ENCODE measurements at regions not wholly inside any gene's neighbourhood (a gene's known extent, or its start where the extent isn't known, plus 50 kb on each side); places are given as distances from the start of the nearest gene placed in this dataset.

DNA sequence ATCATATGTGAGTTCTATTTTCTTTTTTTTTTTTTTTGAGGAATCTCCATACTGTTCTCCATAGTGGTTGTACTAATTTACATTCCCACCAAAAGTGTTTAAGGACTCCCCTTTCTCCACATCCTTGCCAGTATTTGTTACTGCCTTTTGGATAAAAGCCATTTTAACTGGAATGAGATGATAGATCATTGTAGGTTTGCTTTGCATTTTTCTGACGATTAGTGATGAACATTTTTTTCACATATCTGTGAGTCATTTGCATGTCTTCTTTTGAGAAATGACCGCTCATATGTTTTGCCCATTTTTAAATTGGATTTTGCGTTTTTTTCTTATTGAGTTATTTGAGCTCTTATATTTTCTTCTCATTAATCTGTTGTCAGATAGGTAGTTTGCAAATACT is 394.8 kb downstream of the LRFN5 start:
- H3K79me2 ChIP-seq (ENCODE audit: insufficient read depth, low read depth), result no peaks in the 10 kb centered on the region
- no peaks in the 10 kb centered on the region for H3K4me1 ChIP-seq (ENCODE audit: low read depth, poor library complexity, severe bottlenecking)
- H3K27me3 ChIP-seq (ENCODE audit: insufficient read depth, low read depth), result no peaks in the 10 kb centered on the region
- no peak overlapping the region for H3K4me2 ChIP-seq
- no peak overlapping the region for H2AFZ ChIP-seq (ENCODE audit: low read depth)
- TF ChIP-seq, protein P1, sequence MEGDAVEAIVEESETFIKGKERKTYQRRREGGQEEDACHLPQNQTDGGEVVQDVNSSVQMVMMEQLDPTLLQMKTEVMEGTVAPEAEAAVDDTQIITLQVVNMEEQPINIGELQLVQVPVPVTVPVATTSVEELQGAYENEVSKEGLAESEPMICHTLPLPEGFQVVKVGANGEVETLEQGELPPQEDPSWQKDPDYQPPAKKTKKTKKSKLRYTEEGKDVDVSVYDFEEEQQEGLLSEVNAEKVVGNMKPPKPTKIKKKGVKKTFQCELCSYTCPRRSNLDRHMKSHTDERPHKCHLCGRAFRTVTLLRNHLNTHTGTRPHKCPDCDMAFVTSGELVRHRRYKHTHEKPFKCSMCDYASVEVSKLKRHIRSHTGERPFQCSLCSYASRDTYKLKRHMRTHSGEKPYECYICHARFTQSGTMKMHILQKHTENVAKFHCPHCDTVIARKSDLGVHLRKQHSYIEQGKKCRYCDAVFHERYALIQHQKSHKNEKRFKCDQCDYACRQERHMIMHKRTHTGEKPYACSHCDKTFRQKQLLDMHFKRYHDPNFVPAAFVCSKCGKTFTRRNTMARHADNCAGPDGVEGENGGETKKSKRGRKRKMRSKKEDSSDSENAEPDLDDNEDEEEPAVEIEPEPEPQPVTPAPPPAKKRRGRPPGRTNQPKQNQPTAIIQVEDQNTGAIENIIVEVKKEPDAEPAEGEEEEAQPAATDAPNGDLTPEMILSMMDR (conservative IDR thresholded peaks at IDR 0.05; ENCODE audit: low read depth, low read length), result no peak
- no peak overlapping the region for H3K27ac ChIP-seq
- no peak overlapping the region for H3K4me3 ChIP-seq (IDR thresholded peaks at IDR 0.05; ENCODE audit: insufficient read depth, low read depth, low read length)
- no peak overlapping the region for H3K9ac ChIP-seq
- no peaks in the 10 kb centered on the region for H4K20me1 ChIP-seq (ENCODE audit: insufficient read depth)
- no peaks in the 10 kb centered on the region for H3K36me3 ChIP-seq (ENCODE audit: insufficient read depth)

DNA sequence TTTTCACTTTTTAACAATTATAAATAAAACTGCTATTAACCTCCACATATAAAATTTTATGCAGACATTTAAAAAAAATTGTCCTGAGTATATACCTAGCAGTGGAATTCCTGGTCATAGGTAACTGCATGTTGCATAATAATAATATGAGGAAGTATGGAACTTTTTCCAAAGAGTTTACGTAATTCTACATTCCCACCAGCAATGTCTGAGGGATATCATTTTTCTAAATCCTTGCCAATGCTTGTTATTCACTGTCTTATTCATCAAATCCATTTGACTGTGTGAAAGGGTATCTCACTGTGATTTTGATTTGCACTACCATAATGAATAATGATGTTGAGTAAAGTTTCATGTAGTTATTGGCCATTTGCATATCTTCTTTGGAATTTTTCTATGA is 393.8 kb downstream of the LRFN5 start:
- no peak overlapping the region for H3K4me3 ChIP-seq (IDR thresholded peaks at IDR 0.05; ENCODE audit: insufficient read depth, low read depth, low read length)
- TF ChIP-seq, protein P1 (conservative IDR thresholded peaks at IDR 0.05; ENCODE audit: low read depth, low read length), result no peak
- H3K27ac ChIP-seq, result no peak overlapping the region
- no peaks in the 10 kb centered on the region for H4K20me1 ChIP-seq (ENCODE audit: insufficient read depth)
- no peaks in the 10 kb centered on the region for H3K79me2 ChIP-seq (ENCODE audit: insufficient read depth, low read depth)
- no peaks in the 10 kb centered on the region for H3K27me3 ChIP-seq (ENCODE audit: insufficient read depth, low read depth)
- no peaks in the 10 kb centered on the region for H3K4me1 ChIP-seq (ENCODE audit: low read depth, poor library complexity, severe bottlenecking)
- H3K36me3 ChIP-seq (ENCODE audit: insufficient read depth), result no peaks in the 10 kb centered on the region
- H3K4me2 ChIP-seq, result no peak overlapping the region
- H3K9ac ChIP-seq, result no peak overlapping the region
- H2AFZ ChIP-seq (ENCODE audit: low read depth), result no peak overlapping the region

DNA sequence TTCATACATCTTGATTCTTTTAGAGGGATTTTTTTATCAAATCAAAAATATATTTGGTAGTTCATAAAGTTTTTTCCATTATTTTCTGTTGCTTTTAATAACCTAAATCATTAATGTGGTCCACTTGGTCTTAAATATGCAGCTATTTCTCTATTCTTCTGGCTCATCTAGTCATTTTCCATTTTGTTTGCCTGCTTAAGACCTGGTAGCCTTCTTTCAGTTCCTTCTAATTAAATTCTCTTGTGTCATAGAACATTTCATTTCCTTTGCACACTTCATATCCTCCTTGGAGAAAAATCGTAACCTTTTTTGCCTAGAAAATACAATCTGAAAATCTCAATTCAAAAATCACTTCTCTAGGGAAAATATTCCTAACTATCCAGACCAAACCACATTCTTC is 387.0 kb downstream of the LRFN5 start:
- H3K4me2 ChIP-seq, result no peak overlapping the region
- no peaks in the 10 kb centered on the region for H3K36me3 ChIP-seq (ENCODE audit: insufficient read depth)
- H2AFZ ChIP-seq (ENCODE audit: low read depth), result no peak overlapping the region
- no peaks in the 10 kb centered on the region for H3K79me2 ChIP-seq (ENCODE audit: insufficient read depth, low read depth)
- no peaks in the 10 kb centered on the region for H3K27me3 ChIP-seq (ENCODE audit: insufficient read depth, low read depth)
- H4K20me1 ChIP-seq (ENCODE audit: insufficient read depth), result no peaks in the 10 kb centered on the region
- TF ChIP-seq, protein P1 (conservative IDR thresholded peaks at IDR 0.05; ENCODE audit: low read depth, low read length), result no peak
- no peak overlapping the region for H3K4me3 ChIP-seq (IDR thresholded peaks at IDR 0.05; ENCODE audit: insufficient read depth, low read depth, low read length)
- no peak overlapping the region for H3K9ac ChIP-seq
- H3K27ac ChIP-seq, result no peak overlapping the region
- H3K4me1 ChIP-seq (ENCODE audit: low read depth, poor library complexity, severe bottlenecking), result no peaks in the 10 kb centered on the region

DNA sequence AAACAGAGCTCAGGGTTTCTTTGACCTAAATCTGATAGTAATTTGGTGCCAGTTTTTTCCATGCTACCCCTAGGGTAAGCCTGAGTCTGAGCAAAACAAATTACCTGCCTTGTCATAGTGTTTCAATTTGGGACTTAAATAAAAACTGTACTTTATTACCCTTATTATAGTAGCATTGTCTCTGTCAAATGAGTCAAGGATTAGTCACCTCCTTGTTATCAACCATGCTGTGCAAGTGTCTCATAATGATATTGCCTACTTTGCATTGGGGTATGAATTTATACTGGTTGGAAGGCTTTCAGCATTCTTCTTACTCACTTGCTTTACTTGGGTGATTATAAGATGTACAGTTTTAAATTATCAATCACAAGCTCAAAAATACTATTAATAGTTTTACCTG is 380.0 kb downstream of the LRFN5 start:
- H3K4me2 ChIP-seq, result no peak overlapping the region

More for the DNA sequence above, 380.0 kb downstream of the LRFN5 start:
- no peaks in the 10 kb centered on the region for H3K79me2 ChIP-seq (ENCODE audit: insufficient read depth, low read depth)
- H3K9ac ChIP-seq, result no peak overlapping the region
- no peaks in the 10 kb centered on the region for H3K27me3 ChIP-seq (ENCODE audit: insufficient read depth, low read depth)
- H4K20me1 ChIP-seq (ENCODE audit: insufficient read depth), result no peaks in the 10 kb centered on the region
- no peaks in the 10 kb centered on the region for H3K4me1 ChIP-seq (ENCODE audit: low read depth, poor library complexity, severe bottlenecking)
- no peak overlapping the region for H3K4me3 ChIP-seq (IDR thresholded peaks at IDR 0.05; ENCODE audit: insufficient read depth, low read depth, low read length)
- no peaks in the 10 kb centered on the region for H3K36me3 ChIP-seq (ENCODE audit: insufficient read depth)
- H2AFZ ChIP-seq (ENCODE audit: low read depth), result no peak overlapping the region
- TF ChIP-seq, protein P1 (conservative IDR thresholded peaks at IDR 0.05; ENCODE audit: low read depth, low read length), result no peak
- H3K27ac ChIP-seq, result no peak overlapping the region

All from KMS-11 (cell line).